ENCODE measurements at regions not wholly inside any gene's neighbourhood (a gene's known extent, or its start where the extent isn't known, plus 50 kb on each side); places are given as distances from the start of the nearest gene placed in this dataset.

DNA sequence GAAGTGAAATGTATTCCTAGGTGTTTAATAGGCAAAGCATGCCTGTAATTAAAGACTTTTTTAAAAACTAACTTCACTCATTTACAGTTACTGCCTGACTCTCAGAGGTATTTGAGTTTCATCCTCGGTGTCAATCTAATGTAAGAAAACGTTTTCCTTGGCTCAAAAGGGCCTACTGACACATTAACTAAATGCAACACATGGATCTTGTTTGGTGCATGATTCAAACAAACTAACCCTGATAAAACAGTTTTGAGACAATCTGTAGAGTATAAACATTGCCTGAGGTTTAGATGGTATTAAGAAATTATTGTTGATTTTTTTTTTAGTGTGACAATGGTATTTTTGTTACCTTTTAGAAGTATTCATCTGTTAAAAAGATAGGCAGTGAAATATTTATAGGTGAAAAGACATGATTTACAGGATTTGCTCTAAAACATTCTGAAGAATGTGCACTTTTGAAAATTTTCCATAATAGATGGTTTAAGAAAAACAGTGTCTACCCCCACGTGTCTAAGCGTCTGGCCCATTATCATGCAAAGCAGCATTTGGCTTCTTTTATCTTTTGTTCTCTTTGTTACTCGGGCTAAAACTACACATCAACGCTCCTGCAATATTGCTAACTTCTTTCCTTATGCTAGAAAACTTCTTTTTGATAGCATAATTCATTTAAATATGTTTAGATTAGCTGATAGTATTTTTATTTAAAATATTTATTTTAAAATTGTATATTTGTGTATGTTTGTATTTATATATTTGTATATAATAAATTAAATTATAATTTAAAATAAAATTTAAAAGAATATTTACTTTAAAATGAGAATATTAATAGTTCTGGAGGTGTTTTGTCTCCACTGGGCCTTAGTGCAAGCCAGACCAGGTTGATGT, 160.2 kb upstream of the NDUFV2 start:
- Histone ChIP-seq H3K4me2 (ENCODE audit: insufficient read depth in 1 of 2, low read depth in 2 of 2, low read length in 2 of 2) (no peak overlapping the region; a peak in 2 of 4 replicates), H3K4me3 (ENCODE audit: extremely low read depth in 1 of 4, insufficient read depth in 2 of 4, low read depth in 3 of 4, low read length in 4 of 4) (no peak overlapping the region), H4K8ac (ENCODE audit: extremely low read depth, insufficient read depth, low read length) (no peak overlapping the region), H4K91ac (replicated peaks; ENCODE audit: insufficient read length, low read length) (no peak overlapping the region), H3K18ac (ENCODE audit: extremely low read depth, low read length) (peak overlapping the region; percentile 68; the same call in 1 of the 2 replicates), H3K56ac (replicated peaks; ENCODE audit: insufficient read length, low read depth, low read length) (no peak overlapping the region), H3K36me3 (ENCODE audit: control insufficient read depth in 2 of 4, insufficient read depth in 4 of 4, low read length in 3 of 4) (no peaks in the 10 kb centered on the region), H2AK5ac (ENCODE audit: low read depth, low read length) (0 out of 2 replicates have a peak overlapping the region, but pooled peaks have one; percentile 17), H2BK12ac (ENCODE audit: low read depth, low read length) (peak overlapping the region; percentile 78), H2BK20ac (ENCODE audit: low read length) (0 out of 2 replicates have a peak overlapping the region, but pooled peaks have one; percentile 88), H3K27me3 (replicated peaks in 1 of 4; ENCODE audit: control insufficient read depth in 3 of 4, extremely low read depth in 1 of 4, insufficient read depth in 3 of 4, low read length in 3 of 4) (0 out of 7 replicates have a peak, but pooled peaks cover 0 to 2% (median 0%) of the 10 kb centered on the region in 4 experiments), H2BK5ac (ENCODE audit: low read depth, low read length) (no peak overlapping the region), H3K23me2 (ENCODE audit: low read depth, low read length) (no peaks in the 10 kb centered on the region), H3K27ac (ENCODE audit: low read depth, low read length) (no peak overlapping the region), H3K79me1 (ENCODE audit: low read depth, low read length) (no peaks in the 10 kb centered on the region), H3K4me1 (replicated peaks in 1 of 4; ENCODE audit: control insufficient read depth in 3 of 4, insufficient read depth in 4 of 4, low read length in 3 of 4) (peaks cover 9 to 17% (median 15%) of the 10 kb centered on the region in 4 experiments), H3K9ac (replicated peaks in 1 of 4; ENCODE audit: extremely low read depth in 1 of 4, low read depth in 3 of 4, low read length in 3 of 4) (no peak overlapping the region), H2BK120ac (replicated peaks; ENCODE audit: low read depth, low read length) (no peak overlapping the region), H2AFZ (ENCODE audit: low read length) (no peak overlapping the region), H3K23ac (ENCODE audit: insufficient read length) (no peak overlapping the region), H3K4ac (replicated peaks; ENCODE audit: insufficient read length, low read depth, low read length) (no peak overlapping the region), H3K9me3 (ENCODE audit: insufficient read depth in 2 of 2, low read depth in 1 of 2, low read length in 1 of 2) (peaks cover 0 to 6% of the 10 kb centered on the region in 2 experiments; a peak in 2 of 4 replicates), H3K14ac (ENCODE audit: insufficient read length) (no peak overlapping the region), H4K5ac (ENCODE audit: insufficient read length, low read depth, low read length) (no peak overlapping the region), H3K79me2 (ENCODE audit: control insufficient read depth in 1 of 2, insufficient read depth in 2 of 2, low read length in 2 of 2) (no peaks in the 10 kb centered on the region), H4K20me1 (replicated peaks in 1 of 2; ENCODE audit: control insufficient read depth in 1 of 2, insufficient read depth in 2 of 2, low read length in 2 of 2) (no peaks in the 10 kb centered on the region), H2BK15ac (ENCODE audit: low read length) (no peak overlapping the region)
- DNase-seq (ENCODE audit: low read depth in 1 of 2, low spot score in 2 of 2), result no peak
- CTCF ChIA-PET (ENCODE audit: partially characterized antibody), result interaction anchor here (1.2 kb wide), 1 partner anchor 41 kb away, joined by 4 read pairs; no protein-coding TSS in a partner anchor
- POLR2A ChIA-PET (ENCODE audit: partially characterized antibody), result no interaction called here
- FAIRE-seq, result no peak
- WGBS, 2 experiments (ENCODE audit: extremely low coverage in 1 of 2, insufficient coverage in 1 of 2, insufficient read length in 1 of 2, insufficient replicate concordance in 2 of 2, low coverage in 1 of 2, low lambda C conversion rate in 2 of 2, missing lambda C conversion rate in 1 of 2), result 44% methylated on average over 6 of the region's 6 CpGs; no CpG with 5 or more reads in 1 of the 2 experiments
- peak; percentile 80; the same call in 1 of the 2 replicates for TF ChIP-seq POU5F1 (IDR thresholded peaks at IDR 0.05; ENCODE audit: low read depth, low read length)
- no peak for TF ChIP-seq TCF12 (IDR thresholded peaks at IDR 0.05; ENCODE audit: low read depth, low read length)

Measured in H1 (cell line).